ENCODE measurements at regions not wholly inside any gene's neighbourhood (a gene's known extent, or its start where the extent isn't known, plus 50 kb on each side); places are given as distances from the start of the nearest gene placed in this dataset.

- Histone ChIP-seq H3K9me3 (no peaks in the 10 kb centered on the region), H3K36me3 (no peaks in the 10 kb centered on the region), H3K27ac (no peak overlapping the region), H3K4me3 (no peak overlapping the region), H3K27me3 (no peaks in the 10 kb centered on the region), H3K4me1 (no peaks in the 10 kb centered on the region)
- in situ Hi-C loops (cut with MboI; ENCODE audit: low pct_ligation_motif_present in 1 of 4, low pct_unique_long_range_greater_than_20kb in 1 of 4, low sequenced_read_pairs in 3 of 4) (no loop called here), intact Hi-C loops (cut with DNase I; ENCODE audit: low total_unique reads) (no loop called here)
- 66% methylated on average over 7 of the region's 7 CpGs; no CpG with 5 or more reads in 1 of the 2 donors for WGBS, 2 donors (ENCODE audit: low coverage in 1 of 2)
- no peak for DNase-seq
- TF ChIP-seq EP300 (IDR thresholded peaks at IDR 0.05; ENCODE audit: low read depth) (no peak), CTCF (IDR thresholded peaks at IDR 0.05) (no peak), POLR2AphosphoS5 (IDR thresholded peaks at IDR 0.05) (no peak), POLR2A (IDR thresholded peaks at IDR 0.05) (no peak)
Observed at GRCh38 chr18:78601923-78602322, 377.7 kb upstream of the SALL3 start.

GRCh38 chr18:78602430-78602829, 377.2 kb upstream of the SALL3 start:
- Histone ChIP-seq H3K4me3 (no peak overlapping the region), H3K27ac (no peak overlapping the region), H3K4me1 (no peaks in the 10 kb centered on the region), H3K9me3 (no peaks in the 10 kb centered on the region), H3K27me3 (no peaks in the 10 kb centered on the region), H3K36me3 (no peaks in the 10 kb centered on the region)
- in situ Hi-C loops (cut with MboI; ENCODE audit: low pct_ligation_motif_present in 1 of 4, low pct_unique_long_range_greater_than_20kb in 1 of 4, low sequenced_read_pairs in 3 of 4), result no loop called here
- 81 to 100% methylated on average over 3 to 12 of the region's 12 CpGs for WGBS, 2 donors (ENCODE audit: low coverage in 1 of 2)
- intact Hi-C loops (cut with DNase I; ENCODE audit: low total_unique reads), result no loop called here
- TF ChIP-seq POLR2AphosphoS5 (IDR thresholded peaks at IDR 0.05) (no peak), POLR2A (IDR thresholded peaks at IDR 0.05) (no peak), CTCF (IDR thresholded peaks at IDR 0.05) (no peak), EP300 (IDR thresholded peaks at IDR 0.05; ENCODE audit: low read depth) (no peak)
- DNase-seq, result no peak

GRCh38 chr18:78603102-78603983, 376.3 kb upstream of the SALL3 start:
- H3K9me3 ChIP-seq, result no peaks in the 10 kb centered on the region
- H3K27me3 ChIP-seq, result no peaks in the 10 kb centered on the region
- 56 to 61% methylated on average over 3 to 25 of the region's 25 CpGs for WGBS, 2 donors (ENCODE audit: low coverage in 1 of 2)
- H3K4me1 ChIP-seq, result no peaks in the 10 kb centered on the region
- intact Hi-C loops (cut with DNase I; ENCODE audit: low total_unique reads) (no loop called here), in situ Hi-C loops (cut with MboI; ENCODE audit: low pct_ligation_motif_present in 1 of 4, low pct_unique_long_range_greater_than_20kb in 1 of 4, low sequenced_read_pairs in 3 of 4) (no loop called here)
- no peak for DNase-seq
- TF ChIP-seq CTCF (IDR thresholded peaks at IDR 0.05) (no peak), EP300 (IDR thresholded peaks at IDR 0.05; ENCODE audit: low read depth) (no peak), POLR2AphosphoS5 (IDR thresholded peaks at IDR 0.05) (no peak), POLR2A (IDR thresholded peaks at IDR 0.05) (no peak)
- H3K27ac ChIP-seq, result no peak overlapping the region
- H3K36me3 ChIP-seq, result no peaks in the 10 kb centered on the region
- no peak overlapping the region for H3K4me3 ChIP-seq

- Histone ChIP-seq H3K36me3 (no peaks in the 10 kb centered on the region), H3K27me3 (no peaks in the 10 kb centered on the region), H3K4me3 (no peak overlapping the region), H3K4me1 (no peaks in the 10 kb centered on the region), H3K27ac (no peak overlapping the region), H3K9me3 (no peaks in the 10 kb centered on the region)
- no peak for DNase-seq
- in situ Hi-C loops (cut with MboI; ENCODE audit: low pct_ligation_motif_present in 1 of 4, low pct_unique_long_range_greater_than_20kb in 1 of 4, low sequenced_read_pairs in 3 of 4) (no loop called here), intact Hi-C loops (cut with DNase I; ENCODE audit: low total_unique reads) (no loop called here)
- TF ChIP-seq EP300 (IDR thresholded peaks at IDR 0.05; ENCODE audit: low read depth) (no peak), POLR2AphosphoS5 (IDR thresholded peaks at IDR 0.05) (no peak), CTCF (IDR thresholded peaks at IDR 0.05) (no peak), POLR2A (IDR thresholded peaks at IDR 0.05) (no peak)
- WGBS, 2 donors (ENCODE audit: low coverage in 1 of 2), result 91 to 93% methylated on average over 12 to 16 of the region's 16 CpGs
Observed at GRCh38 chr18:78605255-78605654, 374.4 kb upstream of the SALL3 start.
